Astrocyte of the spinal cord (primary cell): ENCODE measurements at regions not wholly inside any gene's neighbourhood (a gene's known extent, or its start where the extent isn't known, plus 50 kb on each side); places are given as distances from the start of the nearest gene placed in this dataset.

Source experiments
- DNase-seq: peaks from one replicate; pipeline ENCODE4 v3.0.0; 2011; ENCODE audit warnings: low read depth, low spot score
- H3K4me3 ChIP-seq: 2 replicates; pipeline ENCODE4 v1.5.1; 2011; ENCODE audit warnings: low read depth, mild to moderate bottlenecking, low read length, moderate library complexity
- CTCF ChIP-seq: IDR thresholded peaks from 2 replicates; pipeline ENCODE4 v1.5.1; 2012; ENCODE audit warnings: low read depth, mild to moderate bottlenecking, low read length, inconsistent platforms
- in situ Hi-C: cut with HindIII; loops from 2 replicates; pipeline ENCODE4 v1.10.0; 2017; ENCODE audit warnings: low sequenced_read_pairs

DNA sequence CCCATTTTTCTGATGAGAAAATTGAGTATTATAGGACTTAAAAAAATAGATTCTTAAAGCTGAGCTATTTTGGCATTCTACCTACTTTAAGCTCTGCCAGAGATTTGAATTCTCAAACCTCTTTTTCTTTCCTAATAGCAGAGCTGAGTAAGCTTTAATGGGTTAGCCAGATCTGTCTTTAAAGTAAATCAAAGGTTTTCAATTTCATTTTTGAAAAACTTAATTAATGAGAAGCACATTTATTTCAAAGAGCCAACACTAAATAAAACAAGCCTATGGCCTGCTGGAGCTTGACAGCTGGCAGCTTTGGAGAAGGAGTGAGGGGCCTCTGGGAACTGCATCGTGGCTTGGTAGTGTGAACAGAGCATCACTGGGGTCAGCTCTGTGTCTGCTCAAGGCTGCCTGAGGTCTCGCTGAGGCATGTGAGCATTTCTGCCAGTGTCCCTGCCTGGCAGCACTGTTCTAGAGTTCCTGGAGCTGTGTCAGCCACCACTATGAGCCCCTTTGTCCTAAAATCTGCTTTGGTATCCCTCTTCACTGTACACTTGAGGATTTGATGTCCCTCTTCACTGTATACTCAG, 50.4 kb upstream of the PRSS23 start:
- in situ Hi-C loops, result no loop called here
- DNase-seq, result no peak
- H3K4me3 ChIP-seq, result no peak overlapping the region
- no peak for TF ChIP-seq CTCF

DNA sequence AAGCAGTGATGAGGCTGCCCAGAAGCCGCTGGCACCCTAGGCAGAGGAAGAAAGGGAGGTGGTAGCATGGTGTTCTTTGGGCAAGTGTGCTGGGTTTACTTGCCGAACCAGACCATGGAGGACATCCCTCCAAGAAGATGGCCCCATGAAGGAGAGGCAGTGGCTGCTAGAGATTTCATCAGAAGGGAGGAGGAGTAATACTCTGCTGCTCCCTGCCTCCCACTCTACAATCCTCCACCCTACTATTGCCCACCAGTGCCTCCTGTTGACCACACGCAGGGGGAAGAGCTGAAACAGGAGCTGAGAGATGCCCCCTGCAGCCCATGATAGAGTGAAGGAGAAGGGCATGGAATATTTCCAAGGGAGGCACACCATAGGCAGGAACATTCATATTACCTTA, 51.0 kb upstream of the PRSS23 start:
- TF ChIP-seq CTCF, result no peak
- no peak overlapping the region for H3K4me3 ChIP-seq
- no peak for DNase-seq
- in situ Hi-C loops, result no loop called here

- in situ Hi-C loops, result no loop called here
- no peak overlapping the region for H3K4me3 ChIP-seq
- DNase-seq, result peak; percentile 46
- no peak for TF ChIP-seq CTCF
Observed at GRCh38 chr11:86748296-86748695, 52.0 kb upstream of the PRSS23 start.

- TF ChIP-seq CTCF, result no peak
- no peak overlapping the region for H3K4me3 ChIP-seq
- in situ Hi-C loops, result no loop called here
- DNase-seq, result no peak
Observed at GRCh38 chr11:86747801-86748200, 52.5 kb upstream of the PRSS23 start.

DNA sequence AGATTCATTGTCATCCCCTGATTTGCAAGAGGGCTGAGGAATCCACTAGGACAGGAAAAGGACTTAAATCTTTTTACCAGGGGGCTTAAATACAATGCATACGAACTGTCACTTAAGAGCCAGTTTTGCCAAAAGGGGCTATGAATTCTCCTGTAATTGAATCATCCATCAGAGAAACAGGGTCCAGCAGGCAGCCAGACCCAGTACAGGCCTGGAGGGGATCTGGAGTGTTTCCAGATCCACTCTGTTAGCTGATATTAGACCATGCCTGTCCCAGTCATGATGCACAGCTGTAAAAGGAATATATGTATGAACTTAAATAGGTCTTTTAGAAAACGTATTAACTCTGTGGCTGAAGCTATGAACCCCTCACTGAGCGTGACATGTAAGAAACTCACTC, 53.8 kb upstream of the PRSS23 start:
- in situ Hi-C loops, result no loop called here
- H3K4me3 ChIP-seq, result no peak overlapping the region
- no peak for DNase-seq
- TF ChIP-seq CTCF, result no peak

GRCh38 chr11:86745571-86745970, 54.8 kb upstream of the PRSS23 start:
- TF ChIP-seq CTCF, result no peak
- in situ Hi-C loops, result no loop called here
- no peak overlapping the region for H3K4me3 ChIP-seq
- DNase-seq, result no peak
